ENCODE measurements at regions not wholly inside any gene's neighbourhood (a gene's known extent, or its start where the extent isn't known, plus 50 kb on each side); places are given as distances from the start of the nearest gene placed in this dataset.

- TF ChIP-seq CTCF (conservative IDR thresholded peaks at IDR 0.05 in 1 of 2, IDR thresholded peaks at IDR 0.05 in 1 of 2; ENCODE audit: low read depth in 1 of 2, low read length in 2 of 2), result no peak
- no peak for TF ChIP-seq EZH2 (IDR thresholded peaks at IDR 0.05; ENCODE audit: low read length, missing control alignments)
- peak in 1 of 2 donors; percentile 12 for DNase-seq (ENCODE audit: low read depth in 2 of 2)
Observed at GRCh38 chr15:59924812-59925522, 79.1 kb upstream of the FOXB1 start.

GRCh38 chr15:59924096-59924495 is 80.0 kb upstream of the FOXB1 start:
- Histone ChIP-seq H3K4me2 (ENCODE audit: extremely low read depth, insufficient read depth, low read length) (no peak overlapping the region), H3K9me3 (ENCODE audit: control insufficient read depth, insufficient read depth, low read depth, low read length) (no peaks in the 10 kb centered on the region), H3K79me2 (ENCODE audit: control insufficient read depth, insufficient read depth, low read length) (no peaks in the 10 kb centered on the region), H3K27ac (ENCODE audit: insufficient read depth, low read length) (no peak overlapping the region), H3K36me3 (ENCODE audit: control insufficient read depth, insufficient read depth, low read length) (no peaks in the 10 kb centered on the region), H3K27me3 (ENCODE audit: control insufficient read depth, insufficient read depth, low read length) (no peaks in the 10 kb centered on the region), H4K20me1 (ENCODE audit: control insufficient read depth, extremely low read depth, insufficient read depth, low read length) (no peaks in the 10 kb centered on the region), H3K4me1 (ENCODE audit: control insufficient read depth, extremely low read depth, insufficient read depth, low read length) (no peaks in the 10 kb centered on the region), H3K4me3 (replicated peaks in 1 of 4; ENCODE audit: control extremely low read depth in 1 of 4, insufficient read depth in 1 of 4, low read depth in 3 of 4, low read length in 4 of 4) (no peak overlapping the region), H2AFZ (ENCODE audit: low read length) (no peak overlapping the region), H3K9ac (ENCODE audit: insufficient read depth, low read length) (no peak overlapping the region)
- TF ChIP-seq CTCF (conservative IDR thresholded peaks at IDR 0.05 in 1 of 2, IDR thresholded peaks at IDR 0.05 in 1 of 2; ENCODE audit: low read depth in 1 of 2, low read length in 2 of 2) (no peak), EZH2 (IDR thresholded peaks at IDR 0.05; ENCODE audit: low read length, missing control alignments) (no peak)
- DNase-seq (ENCODE audit: low read depth in 2 of 2), result no peak

More at GRCh38 chr15:59924812-59925522, 79.1 kb upstream of the FOXB1 start:
- H3K4me2 ChIP-seq (ENCODE audit: extremely low read depth, insufficient read depth, low read length), result no peak overlapping the region
- no peaks in the 10 kb centered on the region for H3K27me3 ChIP-seq (ENCODE audit: control insufficient read depth, insufficient read depth, low read length)
- no peaks in the 10 kb centered on the region for H3K79me2 ChIP-seq (ENCODE audit: control insufficient read depth, insufficient read depth, low read length)
- no peak overlapping the region for H3K9ac ChIP-seq (ENCODE audit: insufficient read depth, low read length)
- H3K36me3 ChIP-seq (ENCODE audit: control insufficient read depth, insufficient read depth, low read length), result no peaks in the 10 kb centered on the region
- H2AFZ ChIP-seq (ENCODE audit: low read length), result no peak overlapping the region
- no peaks in the 10 kb centered on the region for H4K20me1 ChIP-seq (ENCODE audit: control insufficient read depth, extremely low read depth, insufficient read depth, low read length)
- H3K4me3 ChIP-seq (replicated peaks in 1 of 4; ENCODE audit: control extremely low read depth in 1 of 4, insufficient read depth in 1 of 4, low read depth in 3 of 4, low read length in 4 of 4), result no peak overlapping the region
- H3K4me1 ChIP-seq (ENCODE audit: control insufficient read depth, extremely low read depth, insufficient read depth, low read length), result no peaks in the 10 kb centered on the region
- no peaks in the 10 kb centered on the region for H3K9me3 ChIP-seq (ENCODE audit: control insufficient read depth, insufficient read depth, low read depth, low read length)
- H3K27ac ChIP-seq (ENCODE audit: insufficient read depth, low read length), result no peak overlapping the region

DNA sequence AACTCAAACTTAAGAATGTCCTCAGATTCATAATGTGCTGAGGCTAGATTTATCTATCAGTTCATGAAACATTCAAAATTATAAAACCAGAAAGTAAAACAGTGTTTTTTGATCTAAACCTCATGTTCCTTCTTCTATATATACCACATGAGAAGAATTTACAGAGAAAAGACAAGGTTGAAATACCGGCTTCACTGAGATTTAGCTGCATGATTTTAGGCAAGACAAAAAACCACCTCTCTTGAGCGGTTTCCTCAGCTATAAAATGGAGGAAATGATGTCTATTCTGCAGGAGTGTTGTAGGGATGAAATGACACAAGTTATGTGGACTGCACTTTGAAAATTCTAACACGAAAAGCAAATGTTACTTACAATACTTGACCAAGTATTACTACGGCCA is 80.6 kb upstream of the FOXB1 start:
- no peak overlapping the region for H3K9ac ChIP-seq (ENCODE audit: insufficient read depth, low read length)
- H3K27me3 ChIP-seq (ENCODE audit: control insufficient read depth, insufficient read depth, low read length), result no peaks in the 10 kb centered on the region
- H3K9me3 ChIP-seq (ENCODE audit: control insufficient read depth, insufficient read depth, low read depth, low read length), result no peaks in the 10 kb centered on the region
- TF ChIP-seq EZH2 (IDR thresholded peaks at IDR 0.05; ENCODE audit: low read length, missing control alignments), result no peak
- TF ChIP-seq CTCF (conservative IDR thresholded peaks at IDR 0.05 in 1 of 2, IDR thresholded peaks at IDR 0.05 in 1 of 2; ENCODE audit: low read depth in 1 of 2, low read length in 2 of 2), result no peak
- H3K79me2 ChIP-seq (ENCODE audit: control insufficient read depth, insufficient read depth, low read length), result no peaks in the 10 kb centered on the region
- no peaks in the 10 kb centered on the region for H3K36me3 ChIP-seq (ENCODE audit: control insufficient read depth, insufficient read depth, low read length)
- no peaks in the 10 kb centered on the region for H4K20me1 ChIP-seq (ENCODE audit: control insufficient read depth, extremely low read depth, insufficient read depth, low read length)
- H3K4me3 ChIP-seq (replicated peaks in 1 of 4; ENCODE audit: control extremely low read depth in 1 of 4, insufficient read depth in 1 of 4, low read depth in 3 of 4, low read length in 4 of 4), result no peak overlapping the region
- DNase-seq (ENCODE audit: low read depth in 2 of 2), result no peak
- H3K4me2 ChIP-seq (ENCODE audit: extremely low read depth, insufficient read depth, low read length), result no peak overlapping the region
- no peaks in the 10 kb centered on the region for H3K4me1 ChIP-seq (ENCODE audit: control insufficient read depth, extremely low read depth, insufficient read depth, low read length)
- H3K27ac ChIP-seq (ENCODE audit: insufficient read depth, low read length), result no peak overlapping the region
- no peak overlapping the region for H2AFZ ChIP-seq (ENCODE audit: low read length)

Measured in fibroblast of lung (primary cell).